Cardiac fibroblast (primary cell): ENCODE measurements at regions not wholly inside any gene's neighbourhood (a gene's known extent, or its start where the extent isn't known, plus 50 kb on each side); places are given as distances from the start of the nearest gene placed in this dataset.

Experiments
- DNase-seq, 2 donors: peaks; one replicate each; pipeline versions ENCODE4 v3.0.0 to v3.0.0-alpha.2; 2010; ENCODE audit warnings: low read depth in 2 of 2
- H3K4me3 ChIP-seq, 2 donors: replicated peaks in 1 of 2; 1 replicate in 1 of 2; 2 replicates in 1 of 2; pipeline ENCODE4 v1.5.1; 2011; ENCODE audit warnings: low read depth in 2 of 2, low read length in 2 of 2, mild to moderate bottlenecking in 2 of 2, moderate library complexity in 1 of 2
- CTCF ChIP-seq: IDR thresholded peaks from one replicate; pipeline ENCODE4 v1.5.1; 2011; ENCODE audit warnings: low read depth, mild to moderate bottlenecking, low read length, inconsistent platforms

DNA sequence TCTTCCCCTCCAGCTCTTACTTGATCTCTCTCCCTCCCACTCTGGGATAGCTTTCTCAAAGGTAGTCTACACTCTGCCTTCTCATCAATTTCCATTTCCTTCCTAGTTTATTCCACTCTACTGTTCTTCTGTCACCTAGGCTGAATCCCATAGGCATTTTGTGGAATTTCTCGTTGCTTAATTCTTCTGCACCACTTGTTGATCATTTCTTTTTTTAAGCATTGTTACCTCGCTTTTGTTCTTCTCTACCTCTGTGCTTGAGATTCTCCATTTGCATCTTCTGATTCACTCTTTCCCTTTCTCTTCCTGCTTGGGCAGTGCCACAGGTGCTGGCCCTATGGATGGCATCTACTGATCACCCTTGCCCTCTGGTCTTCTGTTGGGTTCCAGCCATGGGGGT is 567.2 kb downstream of the CDH26 start:
- no peak for TF ChIP-seq CTCF
- H3K4me3 ChIP-seq: no peak overlapping the region

GRCh38 chr20:60527656-60528055 is 569.4 kb downstream of the CDH26 start:
- no peak for TF ChIP-seq CTCF
- no peak overlapping the region for H3K4me3 ChIP-seq

More for the DNA sequence above, 567.2 kb downstream of the CDH26 start:
- no peak for DNase-seq

DNA sequence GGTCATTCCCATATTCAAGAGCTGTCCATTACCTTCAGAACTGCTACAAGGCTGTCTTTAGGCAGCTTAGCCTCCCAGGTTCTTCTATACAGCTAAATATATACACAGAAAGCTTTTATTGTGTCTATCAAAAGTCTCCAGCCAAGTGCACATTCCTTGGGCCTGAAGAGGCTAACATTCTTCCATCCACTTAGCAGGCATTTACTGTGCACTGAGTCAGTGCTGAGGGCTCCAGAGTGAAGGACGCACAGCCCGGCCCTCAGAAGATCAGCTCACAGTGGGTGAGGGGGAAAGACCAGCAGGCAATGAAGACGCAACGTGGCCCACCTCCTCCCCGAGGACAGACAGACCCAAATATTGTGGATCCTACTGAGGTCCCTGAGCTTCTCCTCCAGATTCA is 569.9 kb downstream of the CDH26 start:
- DNase-seq: no peak
- no peak for TF ChIP-seq CTCF
- H3K4me3 ChIP-seq: no peak overlapping the region

More at GRCh38 chr20:60527656-60528055, 569.4 kb downstream of the CDH26 start:
- no peak for DNase-seq

DNA sequence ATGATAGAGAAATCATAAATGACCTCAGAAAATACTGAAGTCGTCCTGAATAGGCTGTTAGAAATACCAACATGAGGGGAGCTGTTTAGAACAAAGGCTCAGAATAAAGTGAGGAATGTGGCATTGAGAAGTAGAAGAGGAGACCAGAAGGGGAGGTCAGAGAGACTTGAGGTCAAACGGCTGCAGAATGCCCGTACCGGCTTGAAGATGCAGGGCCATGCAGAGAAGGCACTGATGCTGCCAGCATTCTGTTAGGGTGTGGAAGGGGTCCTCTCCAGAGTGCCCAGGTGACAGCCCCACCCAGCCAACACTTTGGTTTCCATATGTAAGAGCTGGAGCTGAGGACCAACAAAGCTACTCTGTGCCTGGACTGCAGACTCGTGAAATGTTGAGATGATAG is 570.9 kb downstream of the CDH26 start:
- TF ChIP-seq CTCF: no peak
- DNase-seq: no peak
- no peak overlapping the region for H3K4me3 ChIP-seq

GRCh38 chr20:60535211-60535610 is 577.0 kb downstream of the CDH26 start:
- TF ChIP-seq CTCF: no peak
- no peak overlapping the region for H3K4me3 ChIP-seq
- DNase-seq: no peak

- no peak for TF ChIP-seq CTCF
- DNase-seq: no peak
- H3K4me3 ChIP-seq: no peak overlapping the region
Measured at GRCh38 chr20:60540591-60540990, 582.4 kb downstream of the CDH26 start.

- H3K4me3 ChIP-seq: no peak overlapping the region
- no peak for DNase-seq
- no peak for TF ChIP-seq CTCF
Measured at GRCh38 chr20:60541991-60542390, 583.8 kb downstream of the CDH26 start.
